ENCODE measurements at regions not wholly inside any gene's neighbourhood (a gene's known extent, or its start where the extent isn't known, plus 50 kb on each side); places are given as distances from the start of the nearest gene placed in this dataset.

DNA sequence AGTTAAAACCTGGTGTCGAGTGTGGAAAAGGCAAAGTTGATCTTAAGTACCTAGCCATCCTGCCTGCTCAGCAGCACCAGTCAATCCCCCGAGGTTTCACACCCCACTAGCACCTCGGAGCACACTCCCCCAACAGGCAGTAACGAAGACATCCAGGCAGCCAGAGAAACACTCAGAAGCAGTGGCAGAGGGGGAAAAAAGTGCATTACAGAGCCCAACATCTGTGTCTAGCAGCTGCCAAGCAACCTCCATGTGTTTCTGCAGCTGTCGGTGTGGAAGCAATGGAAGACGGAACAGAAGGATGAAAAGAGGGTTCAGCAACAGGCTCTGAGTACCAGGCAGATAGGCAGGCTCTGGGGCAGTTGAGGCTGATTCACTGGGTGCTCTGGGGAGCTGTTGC, 73.4 kb upstream of the PROX1 start:
- TF ChIP-seq CTCF (IDR thresholded peaks at IDR 0.05; ENCODE audit: insufficient read depth, low read depth, low read length), result no peak
- TF ChIP-seq EZH2 (IDR thresholded peaks at IDR 0.05; ENCODE audit: insufficient read depth, low read length), result no peak
